Cardiac fibroblast (primary cell): ENCODE measurements at regions not wholly inside any gene's neighbourhood (a gene's known extent, or its start where the extent isn't known, plus 50 kb on each side); places are given as distances from the start of the nearest gene placed in this dataset.
"Not testable (repeated sequence)": the region's sequence is repeated elsewhere in the genome, so short reads cannot be mapped to it uniquely, and the experiment has no call there.

Experiments used
- DNase-seq, 2 donors: peaks; one replicate each; pipeline versions ENCODE4 v3.0.0 to v3.0.0-alpha.2; 2010; ENCODE audit warnings: low read depth in 2 of 2
- H3K4me3 ChIP-seq, 2 donors: replicated peaks in 1 of 2; 1 replicate in 1 of 2; 2 replicates in 1 of 2; pipeline ENCODE4 v1.5.1; 2011; ENCODE audit warnings: low read depth in 2 of 2, low read length in 2 of 2, mild to moderate bottlenecking in 2 of 2, moderate library complexity in 1 of 2
- TF ChIP-seq, protein P1 (sequence below): IDR thresholded peaks from one replicate; pipeline ENCODE4 v1.5.1; 2011; ENCODE audit warnings: low read depth, mild to moderate bottlenecking, low read length, inconsistent platforms

GRCh38 chr4:66568001-66568400 lies 897.7 kb upstream of the EPHA5 start:
- TF ChIP-seq, protein P1, sequence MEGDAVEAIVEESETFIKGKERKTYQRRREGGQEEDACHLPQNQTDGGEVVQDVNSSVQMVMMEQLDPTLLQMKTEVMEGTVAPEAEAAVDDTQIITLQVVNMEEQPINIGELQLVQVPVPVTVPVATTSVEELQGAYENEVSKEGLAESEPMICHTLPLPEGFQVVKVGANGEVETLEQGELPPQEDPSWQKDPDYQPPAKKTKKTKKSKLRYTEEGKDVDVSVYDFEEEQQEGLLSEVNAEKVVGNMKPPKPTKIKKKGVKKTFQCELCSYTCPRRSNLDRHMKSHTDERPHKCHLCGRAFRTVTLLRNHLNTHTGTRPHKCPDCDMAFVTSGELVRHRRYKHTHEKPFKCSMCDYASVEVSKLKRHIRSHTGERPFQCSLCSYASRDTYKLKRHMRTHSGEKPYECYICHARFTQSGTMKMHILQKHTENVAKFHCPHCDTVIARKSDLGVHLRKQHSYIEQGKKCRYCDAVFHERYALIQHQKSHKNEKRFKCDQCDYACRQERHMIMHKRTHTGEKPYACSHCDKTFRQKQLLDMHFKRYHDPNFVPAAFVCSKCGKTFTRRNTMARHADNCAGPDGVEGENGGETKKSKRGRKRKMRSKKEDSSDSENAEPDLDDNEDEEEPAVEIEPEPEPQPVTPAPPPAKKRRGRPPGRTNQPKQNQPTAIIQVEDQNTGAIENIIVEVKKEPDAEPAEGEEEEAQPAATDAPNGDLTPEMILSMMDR, result no peak
- no peak for DNase-seq
- H3K4me3 ChIP-seq, result no peak overlapping the region

DNA sequence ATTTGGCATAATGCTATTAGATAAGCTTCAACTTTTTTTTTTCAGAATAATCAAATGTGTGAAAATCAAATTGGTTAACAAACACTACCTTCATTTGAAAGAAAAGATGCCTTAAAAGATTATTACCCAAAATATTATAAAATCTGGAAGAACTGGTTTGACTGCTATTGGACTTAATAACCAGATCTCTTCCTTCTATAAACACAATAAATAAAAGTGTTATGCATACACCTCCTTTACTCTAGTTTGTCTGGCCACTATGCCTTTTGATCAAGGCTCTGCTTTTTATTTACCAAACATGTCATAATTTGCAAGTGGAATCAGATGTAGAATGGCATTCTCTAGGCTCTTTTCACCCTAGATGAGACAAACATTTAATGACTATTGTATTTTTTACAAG lies 897.3 kb upstream of the EPHA5 start:
- DNase-seq, result no peak
- H3K4me3 ChIP-seq, result no peak overlapping the region
- TF ChIP-seq, protein P1, result no peak

- TF ChIP-seq, protein P1, result no peak
- peak; percentile 48 to 76 for DNase-seq
- H3K4me3 ChIP-seq, result no peak overlapping the region
Measured at GRCh38 chr4:66565801-66566200, 895.5 kb upstream of the EPHA5 start.

- DNase-seq, result peak; percentile 87 to 94
- peak overlapping the region in 1 of 2 donors; percentile 4 for H3K4me3 ChIP-seq
- TF ChIP-seq, protein P1, result no peak
Measured at GRCh38 chr4:66564901-66565651, 894.8 kb upstream of the EPHA5 start.

DNA sequence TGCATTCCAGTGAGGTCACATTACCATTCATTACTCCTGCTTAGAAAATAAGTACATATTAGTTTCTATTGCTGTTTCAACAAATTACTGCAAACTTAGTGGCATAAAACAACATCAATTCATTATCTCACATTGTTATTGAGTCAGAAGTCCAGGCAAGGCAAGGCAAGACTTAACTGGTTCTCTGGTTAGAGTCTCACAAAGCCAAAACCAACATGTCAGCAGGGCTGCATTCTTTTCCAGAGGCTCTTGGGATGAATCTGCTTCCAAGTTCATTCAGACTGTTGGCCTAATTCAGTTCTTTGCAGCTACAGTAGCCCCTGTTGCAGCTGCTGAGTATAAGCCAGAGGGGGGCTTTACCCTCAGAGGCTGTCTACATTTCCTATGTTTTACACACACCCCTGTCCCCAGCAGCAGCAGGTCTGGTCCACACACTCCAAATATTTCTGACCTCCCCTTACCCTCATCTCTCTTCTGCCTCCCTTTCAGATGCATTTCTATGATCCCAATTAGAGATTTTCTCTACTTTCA lies 892.1 kb upstream of the EPHA5 start:
- peak; percentile 38 to 52 for DNase-seq
- TF ChIP-seq, protein P1, result no peak
- no peak overlapping the region for H3K4me3 ChIP-seq

DNA sequence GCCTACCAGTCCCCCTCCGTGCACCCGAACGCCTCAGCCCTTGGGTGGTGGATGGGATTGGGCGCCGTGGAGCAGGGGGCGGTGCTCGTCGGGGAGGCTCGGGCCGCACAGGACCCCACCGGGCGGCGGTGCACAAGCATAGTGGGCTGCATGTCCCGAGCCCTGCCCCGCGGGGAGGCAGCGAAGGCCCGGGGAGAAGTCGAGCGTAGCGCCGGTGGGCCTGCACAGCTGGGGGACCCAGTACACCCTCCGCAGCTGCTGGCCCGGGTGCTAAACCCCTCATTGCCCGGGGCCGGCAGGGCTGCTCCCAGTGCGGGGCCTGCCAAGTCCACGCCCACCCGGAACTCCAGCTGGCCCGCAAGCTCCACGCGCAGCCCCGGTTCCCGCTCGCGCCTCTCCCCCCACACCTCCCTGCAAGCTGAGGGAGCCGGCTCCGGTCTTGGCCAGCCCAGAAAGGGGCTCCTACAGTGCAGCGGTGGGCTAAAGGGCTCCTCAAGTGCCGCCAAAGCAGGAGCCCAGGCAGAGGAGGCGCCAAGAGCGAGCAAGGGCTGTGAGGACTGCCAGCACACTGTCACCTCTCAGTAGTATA lies 891.3 kb upstream of the EPHA5 start:
- H3K4me3 ChIP-seq, DNase-seq: not testable (repeated sequence)

DNA sequence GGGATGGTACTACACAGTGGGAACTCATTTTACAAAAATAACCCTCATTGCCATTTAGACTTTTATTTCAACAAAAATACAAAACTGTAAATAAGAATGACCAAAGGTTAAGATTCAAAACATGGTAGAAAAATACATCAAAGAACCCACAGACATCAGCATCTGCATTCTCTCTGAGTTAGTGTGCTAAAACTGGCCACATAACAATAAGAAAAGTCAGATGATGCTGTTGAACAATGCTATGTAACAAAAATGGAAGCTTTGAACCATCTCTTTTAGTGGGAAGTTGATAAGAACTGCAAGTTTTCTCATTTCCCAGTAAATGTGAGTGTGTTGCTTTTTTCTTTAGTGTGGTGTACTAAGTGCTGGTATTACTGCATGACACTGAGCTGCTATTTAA lies 888.4 kb upstream of the EPHA5 start:
- DNase-seq, result peak; percentile 32 to 49
- no peak overlapping the region for H3K4me3 ChIP-seq
- TF ChIP-seq, protein P1, result no peak
